ENCODE measurements at regions not wholly inside any gene's neighbourhood (a gene's known extent, or its start where the extent isn't known, plus 50 kb on each side); places are given as distances from the start of the nearest gene placed in this dataset.
"Not testable (repeated sequence)": the region's sequence is repeated elsewhere in the genome, so short reads cannot be mapped to it uniquely, and the experiment has no call there.

- TF ChIP-seq HOMEZ (CRISPR knock-in tag; IDR thresholded peaks at IDR 0.05; ENCODE audit: low read depth); ZNF232 (CRISPR knock-in tag; IDR thresholded peaks at IDR 0.05; ENCODE audit: borderline replicate concordance); CTCF (CRISPR knock-in tag; IDR thresholded peaks at IDR 0.05); NFYB (CRISPR knock-in tag; IDR thresholded peaks at IDR 0.05); POLR2A (IDR thresholded peaks at IDR 0.05; ENCODE audit: insufficient read depth in 1 of 2, low read depth in 2 of 2, low read length in 2 of 2); YY1 (IDR thresholded peaks at IDR 0.05; ENCODE audit: insufficient read depth, insufficient replicate concordance, low read depth, low read length); IKZF4 (CRISPR knock-in tag; IDR thresholded peaks at IDR 0.05; ENCODE audit: borderline replicate concordance, low read depth, not compliant biosample characterization); SP2 (CRISPR knock-in tag; IDR thresholded peaks at IDR 0.05); NFYC (CRISPR knock-in tag; IDR thresholded peaks at IDR 0.05); NFRKB (IDR thresholded peaks at IDR 0.05): not testable (repeated sequence)
Observed at GRCh38 chr4:183378347-183378746, 56.1 kb upstream of the CLDN24 start.

Measured in HepG2 (cell line).